CD8-positive, alpha-beta memory T cell (primary cell): ENCODE measurements at regions not wholly inside any gene's neighbourhood (a gene's known extent, or its start where the extent isn't known, plus 50 kb on each side); places are given as distances from the start of the nearest gene placed in this dataset.
A peak's percentile ranks its signal among the peaks of the same experiment; 100 is the strongest.

Source experiments
- CTCF ChIA-PET: fragments of 350-600 bp; sonication (Branson Sonifier 250); formaldehyde crosslinking; loops from one replicate; lab custom pipeline; 2021; ENCODE audit warnings: antibody characterized with exemption; lab: Charles Lee
- POLR2A ChIA-PET: fragments of 350-600 bp; sonication (Branson Sonifier 250); formaldehyde crosslinking; loops from one replicate; lab custom pipeline; 2021; ENCODE audit warnings: antibody characterized with exemption; lab: Charles Lee
- DNase-seq, 5 donors: peaks; one replicate each; pipeline versions ENCODE4 v3.0.0 to v3.0.0-alpha.2; 2020 to 2022; ENCODE audit warnings: mixed read lengths in 1 of 5
- H3K27ac ChIP-seq: one replicate; pipeline ENCODE4 v1.7.0; 2013; ENCODE audit warnings: low read depth, mild to moderate bottlenecking, low read length, moderate library complexity
- H3K27me3 ChIP-seq: 2 replicates; pipeline ENCODE4 v1.7.0; 2013; ENCODE audit warnings: low read length, mild to moderate bottlenecking; ENCODE audit not compliant: insufficient read depth, poor library complexity, severe bottlenecking
- H3K36me3 ChIP-seq: 2 replicates; pipeline ENCODE4 v1.7.0; 2013; ENCODE audit warnings: mild to moderate bottlenecking, low read length, moderate library complexity; ENCODE audit not compliant: insufficient read depth
- H3K4me1 ChIP-seq: 2 replicates; pipeline ENCODE4 v1.7.0; 2013; ENCODE audit warnings: mild to moderate bottlenecking, low read length, moderate library complexity; ENCODE audit not compliant: insufficient read depth
- H3K4me3 ChIP-seq: 2 replicates; pipeline ENCODE4 v1.7.0; 2013; ENCODE audit warnings: mild to moderate bottlenecking, low read length
- H3K9me3 ChIP-seq: 2 replicates; pipeline ENCODE4 v1.7.0; 2013; ENCODE audit warnings: mild to moderate bottlenecking, low read length
- H3K27ac Mint-ChIP-seq, 8 donors: one replicate each; pipeline ENCODE4 v1.8.0; 2020 to 2021; ENCODE audit warnings: mixed read lengths in 8 of 8, mild to moderate bottlenecking in 6 of 8, inconsistent platforms in 3 of 8, moderate library complexity in 3 of 8
- H3K27me3 Mint-ChIP-seq, 2 donors: one replicate each; pipeline ENCODE4 v1.8.0; 2020 to 2021; ENCODE audit warnings: mixed read lengths in 2 of 2, mild to moderate bottlenecking in 1 of 2, moderate library complexity in 1 of 2
- H3K36me3 Mint-ChIP-seq, 3 donors: one replicate each; pipeline ENCODE4 v1.8.0; 2020 to 2021; ENCODE audit warnings: mixed read lengths in 3 of 3, inconsistent platforms in 1 of 3, mild to moderate bottlenecking in 1 of 3
- H3K4me1 Mint-ChIP-seq, 3 donors: one replicate each; pipeline ENCODE4 v1.8.0; 2020 to 2021; ENCODE audit warnings: mixed read lengths in 3 of 3, inconsistent platforms in 1 of 3, mild to moderate bottlenecking in 1 of 3
- H3K4me3 Mint-ChIP-seq, 7 donors: one replicate each; pipeline ENCODE4 v1.8.0; 2020 to 2021; ENCODE audit warnings: mixed read lengths in 7 of 7, mild to moderate bottlenecking in 6 of 7, moderate library complexity in 4 of 7, inconsistent platforms in 2 of 7
- H3K9me3 Mint-ChIP-seq, 5 donors: one replicate each; pipeline ENCODE4 v1.8.0; 2020 to 2022; ENCODE audit warnings: mixed read lengths in 5 of 5, mild to moderate bottlenecking in 3 of 5, moderate library complexity in 2 of 5, inconsistent platforms in 1 of 5

GRCh38 chr10:111747751-111748150 lies 435.8 kb downstream of the GPAM start:
- no peaks in the 10 kb centered on the region for H3K27me3 Mint-ChIP-seq
- Histone ChIP-seq H3K27me3 (no peaks in the 10 kb centered on the region), H3K4me1 (no peaks in the 10 kb centered on the region), H3K36me3 (no peaks in the 10 kb centered on the region), H3K9me3 (no peaks in the 10 kb centered on the region), H3K27ac (no peak overlapping the region), H3K4me3 (no peak overlapping the region)
- no peak overlapping the region for H3K27ac Mint-ChIP-seq
- H3K4me3 Mint-ChIP-seq, result no peak overlapping the region
- peaks cover 0 to 3% (median 0%) of the 10 kb centered on the region in 5 donors for H3K9me3 Mint-ChIP-seq
- POLR2A ChIA-PET, result no interaction called here
- CTCF ChIA-PET, result no interaction called here
- H3K36me3 Mint-ChIP-seq, result no peaks in the 10 kb centered on the region
- no peak for DNase-seq
- H3K4me1 Mint-ChIP-seq, result no peaks in the 10 kb centered on the region

GRCh38 chr10:111748184-111748583 lies 435.4 kb downstream of the GPAM start:
- Mint-ChIP-seq H3K27me3 (no peaks in the 10 kb centered on the region), H3K4me3 (no peak overlapping the region), H3K9me3 (peaks cover 0 to 3% (median 0%) of the 10 kb centered on the region in 5 donors), H3K36me3 (no peaks in the 10 kb centered on the region), H3K4me1 (no peaks in the 10 kb centered on the region), H3K27ac (no peak overlapping the region)
- Histone ChIP-seq H3K27ac (no peak overlapping the region), H3K27me3 (no peaks in the 10 kb centered on the region), H3K4me3 (no peak overlapping the region), H3K9me3 (no peaks in the 10 kb centered on the region), H3K36me3 (no peaks in the 10 kb centered on the region), H3K4me1 (no peaks in the 10 kb centered on the region)
- DNase-seq, result no peak
- POLR2A ChIA-PET, result no interaction called here
- CTCF ChIA-PET, result no interaction called here

GRCh38 chr10:111750165-111750849 lies 433.3 kb downstream of the GPAM start:
- peaks cover 0 to 3% (median 0%) of the 10 kb centered on the region in 5 donors for H3K9me3 Mint-ChIP-seq
- no peak overlapping the region for H3K4me3 Mint-ChIP-seq
- Histone ChIP-seq H3K9me3 (no peaks in the 10 kb centered on the region), H3K4me1 (no peaks in the 10 kb centered on the region), H3K27ac (no peak overlapping the region), H3K4me3 (no peak overlapping the region), H3K27me3 (no peaks in the 10 kb centered on the region), H3K36me3 (no peaks in the 10 kb centered on the region)
- H3K36me3 Mint-ChIP-seq, result no peaks in the 10 kb centered on the region
- no peak overlapping the region for H3K27ac Mint-ChIP-seq
- DNase-seq, result no peak
- H3K27me3 Mint-ChIP-seq, result peaks cover 0 to under 1% of the 10 kb centered on the region in 2 donors
- POLR2A ChIA-PET, result no interaction called here
- H3K4me1 Mint-ChIP-seq, result no peaks in the 10 kb centered on the region
- CTCF ChIA-PET, result no interaction called here

- H3K4me1 ChIP-seq, result no peaks in the 10 kb centered on the region
- Mint-ChIP-seq H3K4me3 (no peak overlapping the region), H3K27ac (peak overlapping the region in 1 of 8 donors; percentile 43), H3K27me3 (peaks cover 0 to 13% of the 10 kb centered on the region in 2 donors), H3K4me1 (no peaks in the 10 kb centered on the region), H3K36me3 (no peaks in the 10 kb centered on the region), H3K9me3 (peaks cover 0 to 3% (median 0%) of the 10 kb centered on the region in 5 donors)
- H3K9me3 ChIP-seq, result no peaks in the 10 kb centered on the region
- DNase-seq, result no peak
- no peak overlapping the region for H3K27ac ChIP-seq
- H3K27me3 ChIP-seq, result no peaks in the 10 kb centered on the region
- ChIA-PET POLR2A (no interaction called here), CTCF (interaction anchor here (1.4 kb wide), 1 partner anchor 13 kb away, joined by 3 read pairs; no protein-coding TSS in a partner anchor)
- no peak overlapping the region for H3K4me3 ChIP-seq
- no peaks in the 10 kb centered on the region for H3K36me3 ChIP-seq
Measured at GRCh38 chr10:111756217-111757061, 427.1 kb downstream of the GPAM start.

GRCh38 chr10:111758593-111758992 lies 425.0 kb downstream of the GPAM start:
- H3K4me1 Mint-ChIP-seq, result no peaks in the 10 kb centered on the region
- ChIA-PET POLR2A (no interaction called here), CTCF (no interaction called here)
- no peaks in the 10 kb centered on the region for H3K36me3 ChIP-seq
- H3K36me3 Mint-ChIP-seq, result no peaks in the 10 kb centered on the region
- H3K4me3 Mint-ChIP-seq, result no peak overlapping the region
- H3K4me1 ChIP-seq, result no peaks in the 10 kb centered on the region
- H3K9me3 ChIP-seq, result no peaks in the 10 kb centered on the region
- no peaks in the 10 kb centered on the region for H3K27me3 ChIP-seq
- DNase-seq, result no peak
- peaks cover 0 to 5% (median 0%) of the 10 kb centered on the region in 5 donors for H3K9me3 Mint-ChIP-seq
- peaks cover 2 to 13% of the 10 kb centered on the region in 2 donors for H3K27me3 Mint-ChIP-seq
- no peak overlapping the region for H3K27ac Mint-ChIP-seq
- H3K27ac ChIP-seq, result no peak overlapping the region
- H3K4me3 ChIP-seq, result no peak overlapping the region

GRCh38 chr10:111762114-111762513 lies 421.5 kb downstream of the GPAM start:
- Mint-ChIP-seq H3K27ac (no peak overlapping the region), H3K27me3 (peaks cover 2 to 6% of the 10 kb centered on the region in 2 donors)

GRCh38 chr10:111765216-111765615 lies 418.3 kb downstream of the GPAM start:
- H3K9me3 Mint-ChIP-seq, result peaks cover 0 to 2% (median 0%) of the 10 kb centered on the region in 5 donors
- H3K36me3 ChIP-seq, result no peaks in the 10 kb centered on the region
- H3K27me3 Mint-ChIP-seq, result peaks cover 0 to 2% of the 10 kb centered on the region in 2 donors
- no peak overlapping the region for H3K4me3 Mint-ChIP-seq
- DNase-seq, result no peak
- H3K36me3 Mint-ChIP-seq, result no peaks in the 10 kb centered on the region
- H3K9me3 ChIP-seq, result no peaks in the 10 kb centered on the region
- H3K27ac Mint-ChIP-seq, result no peak overlapping the region
- H3K4me1 ChIP-seq, result no peaks in the 10 kb centered on the region
- H3K27ac ChIP-seq, result no peak overlapping the region
- ChIA-PET CTCF (no interaction called here), POLR2A (no interaction called here)
- no peaks in the 10 kb centered on the region for H3K27me3 ChIP-seq
- no peak overlapping the region for H3K4me3 ChIP-seq
- no peaks in the 10 kb centered on the region for H3K4me1 Mint-ChIP-seq

More at GRCh38 chr10:111762114-111762513, 421.5 kb downstream of the GPAM start:
- peaks cover 0 to 2% (median 0%) of the 10 kb centered on the region in 5 donors for H3K9me3 Mint-ChIP-seq
- Histone ChIP-seq H3K27me3 (no peaks in the 10 kb centered on the region), H3K9me3 (no peaks in the 10 kb centered on the region), H3K27ac (no peak overlapping the region), H3K36me3 (no peaks in the 10 kb centered on the region), H3K4me1 (no peaks in the 10 kb centered on the region), H3K4me3 (no peak overlapping the region)
- DNase-seq, result no peak
- H3K36me3 Mint-ChIP-seq, result no peaks in the 10 kb centered on the region
- H3K4me3 Mint-ChIP-seq, result no peak overlapping the region
- H3K4me1 Mint-ChIP-seq, result no peaks in the 10 kb centered on the region
- CTCF ChIA-PET, result no interaction called here
- POLR2A ChIA-PET, result no interaction called here

- POLR2A ChIA-PET, result no interaction called here
Measured at GRCh38 chr10:111766464-111766863, 417.1 kb downstream of the GPAM start.

More at GRCh38 chr10:111766464-111766863, 417.1 kb downstream of the GPAM start:
- DNase-seq, result no peak
- Mint-ChIP-seq H3K36me3 (no peaks in the 10 kb centered on the region), H3K27ac (no peak overlapping the region), H3K27me3 (peaks cover 0 to 2% of the 10 kb centered on the region in 2 donors), H3K4me1 (no peaks in the 10 kb centered on the region), H3K9me3 (peaks cover 0 to 2% (median 0%) of the 10 kb centered on the region in 5 donors), H3K4me3 (no peak overlapping the region)
- no peaks in the 10 kb centered on the region for H3K36me3 ChIP-seq
- no peak overlapping the region for H3K27ac ChIP-seq
- H3K4me1 ChIP-seq, result no peaks in the 10 kb centered on the region
- H3K27me3 ChIP-seq, result no peaks in the 10 kb centered on the region
- CTCF ChIA-PET, result no interaction called here
- H3K9me3 ChIP-seq, result no peaks in the 10 kb centered on the region
- no peak overlapping the region for H3K4me3 ChIP-seq
